Endothelial cell of umbilical vein (primary cell): ENCODE measurements at regions not wholly inside any gene's neighbourhood (a gene's known extent, or its start where the extent isn't known, plus 50 kb on each side); places are given as distances from the start of the nearest gene placed in this dataset.

Experiments
- BruUV-seq: library from RNA; stranded (reverse); fragments of 400-500 nt; replicated peaks from 2 replicates; lab custom pipeline; 2021; lab: Mats Ljungman, UMichigan
- CTCF ChIA-PET: fragments of 300-600, 350-600 bp; sonication (Branson Sonifier 250); formaldehyde crosslinking; loops from one replicate; lab custom pipeline; 2021; ENCODE audit warnings: antibody characterized with exemption, inconsistent platforms; lab: Charles Lee
- POLR2A ChIA-PET: fragments of 300-600, 350-600 bp; sonication (Branson Sonifier 250); formaldehyde crosslinking; loops from one replicate; lab custom pipeline; 2021; ENCODE audit warnings: antibody characterized with exemption, inconsistent platforms; lab: Charles Lee
- DNase-seq: peaks from one replicate; pipeline ENCODE4 v3.0.0-alpha.2; 2011; ENCODE audit warnings: low read depth, low spot score
- FAIRE-seq: peaks from 2 replicates; lab custom pipeline; 2011; peaks lifted over from hg19 to GRCh38; lab: Jason Lieb, UNC
- H2AFZ ChIP-seq: 2 replicates; pipeline ENCODE4 v1.6.0; 2012; ENCODE audit warnings: low read depth, low read length, control low read depth, inconsistent platforms
- H3K27ac ChIP-seq: 2 replicates; pipeline ENCODE4 v1.5.1; 2011; ENCODE audit warnings: low read depth, mild to moderate bottlenecking, control low read depth, low read length, moderate library complexity; ENCODE audit not compliant: insufficient read depth
- H3K27me3 ChIP-seq, 2 experiments: 2 replicates each; pipeline versions ENCODE4 v1.6.0 to v1.6.1; 2011; ENCODE audit warnings: low read length in 2 of 2, mixed read lengths in 1 of 2; ENCODE audit not compliant: control insufficient read depth in 2 of 2, insufficient read depth in 2 of 2
- H3K36me3 ChIP-seq, 2 experiments: 2 replicates in 1 of 2; 3 replicates in 1 of 2; pipeline ENCODE4 v1.5.1; 2011; ENCODE audit warnings: low read length in 2 of 2, mild to moderate bottlenecking in 1 of 2, moderate library complexity in 1 of 2; ENCODE audit not compliant: control insufficient read depth in 2 of 2, insufficient read depth in 2 of 2; ENCODE audit errors: extremely low read depth in 1 of 2
- H3K4me1 ChIP-seq: 3 replicates; pipeline ENCODE4 v1.5.1; 2011; ENCODE audit warnings: mild to moderate bottlenecking, low read length; ENCODE audit not compliant: control insufficient read depth, insufficient read depth; ENCODE audit errors: extremely low read depth
- H3K4me2 ChIP-seq: 2 replicates; pipeline ENCODE4 v1.6.1; 2011; ENCODE audit warnings: low read length, control low read depth, mixed read lengths; ENCODE audit not compliant: insufficient read depth
- H3K4me3 ChIP-seq, 3 experiments: fragments of 200-600 bp in 1 of 3; sonication (generic), shearing (Covaris generic) in 1 of 3; replicated peaks in 1 of 3; 2 replicates each; pipeline ENCODE4 v1.5.1; 2011 to 2016; ENCODE audit warnings: control low read depth in 3 of 3, low read length in 3 of 3, mild to moderate bottlenecking in 2 of 3, inconsistent platforms in 1 of 3, low read depth in 1 of 3, moderate library complexity in 1 of 3; ENCODE audit not compliant: insufficient read depth in 1 of 3
- H3K79me2 ChIP-seq: 2 replicates; pipeline ENCODE4 v1.6.0; 2012; ENCODE audit warnings: low read length, inconsistent platforms; ENCODE audit not compliant: control insufficient read depth, insufficient read depth
- H3K9ac ChIP-seq: replicated peaks from 2 replicates; pipeline ENCODE3; 2011; ENCODE audit warnings: low read length, control low read depth; ENCODE audit not compliant: insufficient read depth; ENCODE audit errors: extremely low read depth
- H3K9me1 ChIP-seq: replicated peaks from 3 replicates; pipeline ENCODE4 v1.6.0; 2011; ENCODE audit warnings: mild to moderate bottlenecking, low read length; ENCODE audit not compliant: control insufficient read depth, insufficient read depth; ENCODE audit errors: extremely low read depth
- H3K9me3 ChIP-seq: replicated peaks from 2 replicates; pipeline ENCODE4 v1.5.1; 2012; ENCODE audit warnings: low read length, inconsistent platforms; ENCODE audit not compliant: control insufficient read depth, insufficient read depth
- H4K20me1 ChIP-seq: replicated peaks from 2 replicates; pipeline ENCODE3; 2011; ENCODE audit warnings: mild to moderate bottlenecking, low read length; ENCODE audit not compliant: control insufficient read depth, insufficient read depth; ENCODE audit errors: extremely low read depth
- EZH2 ChIP-seq: IDR thresholded peaks from 2 replicates; pipeline ENCODE4 v1.6.1; 2012; ENCODE audit warnings: borderline replicate concordance, low read depth, mild to moderate bottlenecking, moderate library complexity, low read length, inconsistent platforms; ENCODE audit not compliant: severe bottlenecking
- FOS ChIP-seq: IDR thresholded peaks from 2 replicates; pipeline ENCODE4 v1.6.1; 2011; ENCODE audit warnings: mild to moderate bottlenecking, low read length, moderate library complexity, borderline replicate concordance; ENCODE audit not compliant: insufficient read depth
- GATA2 ChIP-seq: IDR thresholded peaks from 2 replicates; pipeline ENCODE4 v1.7.0; 2011; ENCODE audit warnings: low read depth, mild to moderate bottlenecking, moderate library complexity, mixed read lengths, low read length; ENCODE audit not compliant: insufficient read length, insufficient read depth
- MYC ChIP-seq: IDR thresholded peaks from one replicate; pipeline ENCODE4 v1.6.1; 2011; ENCODE audit warnings: mild to moderate bottlenecking, low read depth, low read length
- POLR2A ChIP-seq: IDR thresholded peaks from 2 replicates; pipeline ENCODE4 v1.6.1; 2012; ENCODE audit warnings: low read depth, mild to moderate bottlenecking, control low read depth, low read length
- POLR2AphosphoS5 ChIP-seq: IDR thresholded peaks from 2 replicates; pipeline ENCODE4 v1.6.1; 2012; ENCODE audit warnings: low read depth, mild to moderate bottlenecking, control low read depth, low read length, moderate library complexity; ENCODE audit not compliant: insufficient read depth
- dilution Hi-C: fragments of 300-500 bp; cut with MboI; formaldehyde crosslinking; loops from one replicate; pipeline ENCODE4 v1.15.0; 2019; ENCODE audit warnings: low sequenced_read_pairs; ENCODE audit not compliant: extremely low pct_ligation_motif_present
- intact Hi-C: fragments of 100-400 bp; cut with micrococcal nuclease; formaldehyde crosslinking; loops from one replicate; pipeline ENCODE4 v1.10.0; 2022
- TF ChIP-seq, protein P1 (sequence below), 2 donors: IDR thresholded peaks; 1 replicate in 1 of 2; 2 replicates in 1 of 2; pipeline ENCODE4 v1.5.1; 2011; ENCODE audit warnings: low read length in 2 of 2, mild to moderate bottlenecking in 2 of 2, moderate library complexity in 2 of 2, control low read depth in 1 of 2, inconsistent platforms in 1 of 2, low read depth in 1 of 2; ENCODE audit not compliant: insufficient read depth in 1 of 2; ENCODE audit errors: extremely low read depth in 1 of 2
- TF ChIP-seq, protein P2 (sequence below): IDR thresholded peaks from 2 replicates; pipeline ENCODE4 v1.6.1; 2011; ENCODE audit not compliant: insufficient read depth, insufficient read length

DNA sequence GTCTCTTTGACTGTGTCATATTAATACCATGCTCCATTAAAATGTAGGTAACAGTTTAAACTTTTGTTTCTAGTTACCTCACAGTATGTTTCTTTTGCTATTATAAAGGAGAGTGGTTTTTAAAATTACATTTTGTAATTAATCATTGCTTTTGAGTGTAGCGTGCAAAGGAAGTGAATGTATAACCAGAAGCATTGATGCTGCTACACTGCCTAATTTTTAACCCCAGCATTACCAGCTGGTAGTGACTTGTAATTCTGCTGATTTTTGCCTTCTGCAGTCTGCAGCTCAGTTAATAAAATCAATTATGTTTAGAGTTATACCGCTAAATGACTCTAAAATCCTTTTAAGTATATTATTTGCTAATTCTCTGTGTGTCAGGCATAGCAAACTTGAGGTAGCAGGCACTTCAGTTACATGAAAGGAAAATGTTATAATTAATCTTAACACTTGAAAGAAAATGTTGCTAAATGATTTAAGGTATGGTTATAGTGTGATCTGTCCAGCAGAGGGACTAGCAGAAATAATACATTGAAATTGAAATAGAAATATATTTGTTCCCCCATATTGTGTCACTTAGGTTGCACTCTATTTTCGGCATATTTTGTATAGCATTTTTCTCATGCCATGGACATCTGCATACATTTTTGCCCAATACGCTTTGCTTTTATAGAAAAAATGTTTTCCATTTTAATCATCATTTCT, 388.5 kb downstream of the CNTNAP4 start:
- H3K9ac ChIP-seq, result no peak overlapping the region
- ChIA-PET CTCF (no interaction called here), POLR2A (no interaction called here)
- intact Hi-C loops, result no loop called here
- DNase-seq, result no peak
- H2AFZ ChIP-seq, result no peak overlapping the region
- no peak overlapping the region for H3K4me2 ChIP-seq
- H4K20me1 ChIP-seq, result no peaks in the 10 kb centered on the region
- no peak overlapping the region for H3K27ac ChIP-seq
- no peaks in the 10 kb centered on the region for H3K4me1 ChIP-seq
- no peaks in the 10 kb centered on the region for H3K27me3 ChIP-seq
- no peaks in the 10 kb centered on the region for H3K36me3 ChIP-seq
- dilution Hi-C loops, result no loop called here
- TF ChIP-seq POLR2A (no peak), FOS (no peak), GATA2 (no peak), POLR2AphosphoS5 (no peak), EZH2 (no peak), MYC (no peak)
- TF ChIP-seq, protein P1, sequence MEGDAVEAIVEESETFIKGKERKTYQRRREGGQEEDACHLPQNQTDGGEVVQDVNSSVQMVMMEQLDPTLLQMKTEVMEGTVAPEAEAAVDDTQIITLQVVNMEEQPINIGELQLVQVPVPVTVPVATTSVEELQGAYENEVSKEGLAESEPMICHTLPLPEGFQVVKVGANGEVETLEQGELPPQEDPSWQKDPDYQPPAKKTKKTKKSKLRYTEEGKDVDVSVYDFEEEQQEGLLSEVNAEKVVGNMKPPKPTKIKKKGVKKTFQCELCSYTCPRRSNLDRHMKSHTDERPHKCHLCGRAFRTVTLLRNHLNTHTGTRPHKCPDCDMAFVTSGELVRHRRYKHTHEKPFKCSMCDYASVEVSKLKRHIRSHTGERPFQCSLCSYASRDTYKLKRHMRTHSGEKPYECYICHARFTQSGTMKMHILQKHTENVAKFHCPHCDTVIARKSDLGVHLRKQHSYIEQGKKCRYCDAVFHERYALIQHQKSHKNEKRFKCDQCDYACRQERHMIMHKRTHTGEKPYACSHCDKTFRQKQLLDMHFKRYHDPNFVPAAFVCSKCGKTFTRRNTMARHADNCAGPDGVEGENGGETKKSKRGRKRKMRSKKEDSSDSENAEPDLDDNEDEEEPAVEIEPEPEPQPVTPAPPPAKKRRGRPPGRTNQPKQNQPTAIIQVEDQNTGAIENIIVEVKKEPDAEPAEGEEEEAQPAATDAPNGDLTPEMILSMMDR (IDR thresholded peaks at IDR 0.05; ENCODE audit: extremely low read depth in 1 of 2, insufficient read depth in 1 of 2, low read depth in 1 of 2, low read length in 2 of 2), result no peak
- TF ChIP-seq, protein P2, sequence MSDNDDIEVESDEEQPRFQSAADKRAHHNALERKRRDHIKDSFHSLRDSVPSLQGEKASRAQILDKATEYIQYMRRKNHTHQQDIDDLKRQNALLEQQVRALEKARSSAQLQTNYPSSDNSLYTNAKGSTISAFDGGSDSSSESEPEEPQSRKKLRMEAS, result no peak
- H3K4me3 ChIP-seq, result no peak overlapping the region
- FAIRE-seq, result no peak
- H3K9me1 ChIP-seq, result no peaks in the 10 kb centered on the region
- no TSS peak for BruUV-seq
- H3K79me2 ChIP-seq, result no peaks in the 10 kb centered on the region
- H3K9me3 ChIP-seq, result no peaks in the 10 kb centered on the region
